Testis (tissue), 2 donors: ENCODE measurements at regions not wholly inside any gene's neighbourhood (a gene's known extent, or its start where the extent isn't known, plus 50 kb on each side); places are given as distances from the start of the nearest gene placed in this dataset.

Source experiments
- POLR2A ChIP-seq: fragments of 450-650 bp; IDR thresholded peaks from one replicate; pipeline ENCODE4 v1.6.1; 2017; ENCODE audit warnings: antibody characterized with exemption, mild to moderate bottlenecking, moderate library complexity
- TF ChIP-seq, protein P1 (sequence below), 3 experiments: fragments of 450-650 bp in 2 of 3; fragments of 200-600 bp in 1 of 3; sonication (generic) in 1 of 3; IDR thresholded peaks; one replicate each; pipeline ENCODE4 v1.5.1; 2016 to 2019; ENCODE audit warnings: antibody characterized with exemption in 3 of 3, mild to moderate bottlenecking in 2 of 3, moderate library complexity in 1 of 3

DNA sequence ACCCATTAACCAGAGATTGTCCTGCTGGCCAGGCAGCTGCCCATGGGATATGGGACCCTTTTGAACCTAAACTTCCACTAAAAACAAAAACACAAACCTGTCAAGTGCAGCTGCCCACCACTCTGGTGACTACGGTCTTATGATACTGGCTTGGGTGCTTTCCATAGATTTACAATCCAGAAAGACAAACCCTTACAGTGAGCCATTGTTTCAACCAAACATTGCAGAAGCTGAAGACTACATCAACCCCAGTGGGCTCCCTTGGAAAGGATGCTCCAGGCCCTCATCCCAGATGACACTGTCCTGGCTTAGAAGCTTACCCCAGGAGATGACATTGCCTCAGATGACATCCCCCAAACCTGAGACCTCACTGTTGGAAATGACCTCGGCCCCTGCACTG lies 56.9 kb upstream of the WNT11 start:
- TF ChIP-seq, protein P1, sequence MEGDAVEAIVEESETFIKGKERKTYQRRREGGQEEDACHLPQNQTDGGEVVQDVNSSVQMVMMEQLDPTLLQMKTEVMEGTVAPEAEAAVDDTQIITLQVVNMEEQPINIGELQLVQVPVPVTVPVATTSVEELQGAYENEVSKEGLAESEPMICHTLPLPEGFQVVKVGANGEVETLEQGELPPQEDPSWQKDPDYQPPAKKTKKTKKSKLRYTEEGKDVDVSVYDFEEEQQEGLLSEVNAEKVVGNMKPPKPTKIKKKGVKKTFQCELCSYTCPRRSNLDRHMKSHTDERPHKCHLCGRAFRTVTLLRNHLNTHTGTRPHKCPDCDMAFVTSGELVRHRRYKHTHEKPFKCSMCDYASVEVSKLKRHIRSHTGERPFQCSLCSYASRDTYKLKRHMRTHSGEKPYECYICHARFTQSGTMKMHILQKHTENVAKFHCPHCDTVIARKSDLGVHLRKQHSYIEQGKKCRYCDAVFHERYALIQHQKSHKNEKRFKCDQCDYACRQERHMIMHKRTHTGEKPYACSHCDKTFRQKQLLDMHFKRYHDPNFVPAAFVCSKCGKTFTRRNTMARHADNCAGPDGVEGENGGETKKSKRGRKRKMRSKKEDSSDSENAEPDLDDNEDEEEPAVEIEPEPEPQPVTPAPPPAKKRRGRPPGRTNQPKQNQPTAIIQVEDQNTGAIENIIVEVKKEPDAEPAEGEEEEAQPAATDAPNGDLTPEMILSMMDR (IDR thresholded peaks at IDR 0.05) = no peak
- TF ChIP-seq POLR2A = no peak
